OCI-LY7 (cell line): ENCODE measurements at regions not wholly inside any gene's neighbourhood (a gene's known extent, or its start where the extent isn't known, plus 50 kb on each side); places are given as distances from the start of the nearest gene placed in this dataset.

Source experiments
- BruUV-seq: library from RNA; stranded (reverse); fragments of 400-500 nt; replicated peaks from 2 replicates; lab custom pipeline; 2021; lab: Mats Ljungman, UMichigan
- CTCF ChIA-PET: fragments of 300-600 bp; sonication (Branson Sonifier 250); formaldehyde crosslinking; loops from one replicate; lab custom pipeline; 2022; ENCODE audit warnings: antibody characterized with exemption; ENCODE audit not compliant: unreplicated experiment; lab: Charles Lee
- POLR2A ChIA-PET: fragments of 300-600 bp; sonication (Branson Sonifier 250); formaldehyde crosslinking; loops from one replicate; lab custom pipeline; 2022; ENCODE audit warnings: antibody characterized with exemption; lab: Charles Lee
- DNase-seq: peaks from one replicate; pipeline ENCODE4 v3.0.0-alpha.2; 2015; ENCODE audit warnings: low spot score
- H2AFZ ChIP-seq: fragments of 200-600 bp; sonication (generic), shearing (Covaris generic); 2 replicates; pipeline ENCODE4 v1.6.1; 2014; ENCODE audit warnings: mild to moderate bottlenecking, antibody characterized with exemption, low read length, moderate library complexity
- H3K27ac ChIP-seq: fragments of 200-600 bp; sonication (generic); 2 replicates; pipeline ENCODE4 v1.5.1; 2014; ENCODE audit warnings: mixed run types, low read depth, mild to moderate bottlenecking, moderate library complexity, low read length, inconsistent platforms; ENCODE audit not compliant: poor library complexity, severe bottlenecking
- H3K36me3 ChIP-seq: fragments of 200-600 bp; sonication (generic); 2 replicates; pipeline ENCODE4 v1.6.1; 2014; ENCODE audit warnings: mild to moderate bottlenecking, antibody characterized with exemption, low read length, moderate library complexity, mixed read lengths; ENCODE audit not compliant: insufficient read depth
- H3K4me1 ChIP-seq: fragments of 200-600 bp; sonication (generic); 2 replicates; pipeline ENCODE4 v1.5.1; 2014; ENCODE audit warnings: mild to moderate bottlenecking, low read length; ENCODE audit not compliant: insufficient read depth, poor library complexity, severe bottlenecking
- H3K4me2 ChIP-seq: fragments of 200-600 bp; sonication (generic); 2 replicates; pipeline ENCODE4 v1.6.1; 2014; ENCODE audit warnings: mild to moderate bottlenecking, low read length
- H3K4me3 ChIP-seq: fragments of 200-600 bp; sonication (generic); 2 replicates; pipeline ENCODE4 v1.5.1; 2014; ENCODE audit warnings: mild to moderate bottlenecking, low read depth, low read length; ENCODE audit not compliant: poor library complexity, severe bottlenecking
- H3K79me2 ChIP-seq: fragments of 200-600 bp; sonication (generic); 2 replicates; pipeline ENCODE4 v1.6.1; 2016; ENCODE audit warnings: low read depth, mild to moderate bottlenecking, low read length, moderate library complexity, mixed read lengths; ENCODE audit not compliant: insufficient read depth
- H3K9me2 ChIP-seq: fragments of 200-600 bp; sonication (generic); 2 replicates; pipeline ENCODE4 v1.6.1; 2016; ENCODE audit warnings: mild to moderate bottlenecking, low read length, mixed read lengths; ENCODE audit not compliant: insufficient read depth
- H3K9me3 ChIP-seq: fragments of 200-600 bp; sonication (generic); 2 replicates; pipeline ENCODE4 v1.6.1; 2014; ENCODE audit warnings: mild to moderate bottlenecking, mixed run types, low read length, mixed read lengths
- H4K20me1 ChIP-seq: fragments of 200-600 bp; sonication (generic); 2 replicates; pipeline ENCODE4 v1.6.1; 2014; ENCODE audit warnings: mild to moderate bottlenecking, antibody characterized with exemption, low read length, moderate library complexity, mixed read lengths; ENCODE audit not compliant: insufficient read depth
- EZH2phosphoT487 ChIP-seq: fragments of 200-600 bp; sonication (generic); IDR thresholded peaks from 2 replicates; pipeline ENCODE4 v1.6.1; 2018; ENCODE audit warnings: low read depth, borderline replicate concordance, mild to moderate bottlenecking, mixed run types, antibody characterized with exemption, low read length, moderate library complexity, mixed read lengths
- intact Hi-C: fragments of 100-400 bp; cut with micrococcal nuclease; formaldehyde crosslinking; loops from one replicate; pipeline ENCODE4 v1.10.0; 2022; ENCODE audit not compliant: unreplicated experiment
- TF ChIP-seq, protein P1 (sequence below): fragments of 200-600 bp; sonication (generic); conservative IDR thresholded peaks from 2 replicates; pipeline ENCODE4 v1.5.1; 2014; ENCODE audit warnings: mild to moderate bottlenecking, antibody characterized with exemption, low read length, moderate library complexity, mixed read lengths

DNA sequence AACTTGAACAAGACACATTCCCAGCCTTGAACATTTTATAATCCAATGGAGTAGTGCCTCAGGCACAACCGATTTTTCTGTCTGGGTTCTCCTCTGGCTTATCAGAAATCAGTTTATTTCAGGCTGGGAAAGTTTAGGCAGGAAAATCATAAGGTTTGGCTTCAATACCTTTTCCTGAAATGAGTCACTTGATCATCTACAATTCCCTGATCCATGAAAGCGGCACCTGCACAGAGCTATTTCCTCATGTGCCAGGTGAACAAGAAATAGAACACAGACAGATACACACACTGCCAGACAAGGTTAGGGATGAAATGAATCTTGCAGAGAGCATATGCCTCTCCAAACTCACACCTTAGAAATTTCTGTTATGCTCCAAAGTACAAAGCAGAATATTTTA, 106.7 kb upstream of the OR9G4 start:
- BruUV-seq = no TSS peak
- Histone ChIP-seq H3K4me3 (no peak overlapping the region), H3K4me2 (no peak overlapping the region), H3K36me3 (no peaks in the 10 kb centered on the region), H3K4me1 (no peaks in the 10 kb centered on the region), H3K9me2 (no peaks in the 10 kb centered on the region), H3K27ac (no peak overlapping the region), H3K9me3 (no peaks in the 10 kb centered on the region), H2AFZ (no peak overlapping the region), H4K20me1 (no peaks in the 10 kb centered on the region), H3K79me2 (no peaks in the 10 kb centered on the region)
- ChIA-PET POLR2A (interaction anchor here (0.6 kb wide), 1 partner anchor 304 kb away, joined by 4 read pairs; no protein-coding TSS in a partner anchor), CTCF (no interaction called here)
- intact Hi-C loops = no loop called here
- DNase-seq = no peak
- TF ChIP-seq EZH2phosphoT487 = no peak
- TF ChIP-seq, protein P1, sequence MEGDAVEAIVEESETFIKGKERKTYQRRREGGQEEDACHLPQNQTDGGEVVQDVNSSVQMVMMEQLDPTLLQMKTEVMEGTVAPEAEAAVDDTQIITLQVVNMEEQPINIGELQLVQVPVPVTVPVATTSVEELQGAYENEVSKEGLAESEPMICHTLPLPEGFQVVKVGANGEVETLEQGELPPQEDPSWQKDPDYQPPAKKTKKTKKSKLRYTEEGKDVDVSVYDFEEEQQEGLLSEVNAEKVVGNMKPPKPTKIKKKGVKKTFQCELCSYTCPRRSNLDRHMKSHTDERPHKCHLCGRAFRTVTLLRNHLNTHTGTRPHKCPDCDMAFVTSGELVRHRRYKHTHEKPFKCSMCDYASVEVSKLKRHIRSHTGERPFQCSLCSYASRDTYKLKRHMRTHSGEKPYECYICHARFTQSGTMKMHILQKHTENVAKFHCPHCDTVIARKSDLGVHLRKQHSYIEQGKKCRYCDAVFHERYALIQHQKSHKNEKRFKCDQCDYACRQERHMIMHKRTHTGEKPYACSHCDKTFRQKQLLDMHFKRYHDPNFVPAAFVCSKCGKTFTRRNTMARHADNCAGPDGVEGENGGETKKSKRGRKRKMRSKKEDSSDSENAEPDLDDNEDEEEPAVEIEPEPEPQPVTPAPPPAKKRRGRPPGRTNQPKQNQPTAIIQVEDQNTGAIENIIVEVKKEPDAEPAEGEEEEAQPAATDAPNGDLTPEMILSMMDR = no peak

GRCh38 chr11:56852131-56852530, 103.6 kb upstream of the OR9G4 start:
- Histone ChIP-seq H3K36me3 (no peaks in the 10 kb centered on the region), H3K4me2 (no peak overlapping the region), H3K9me3 (no peaks in the 10 kb centered on the region), H4K20me1 (no peaks in the 10 kb centered on the region), H2AFZ (no peak overlapping the region), H3K4me3 (no peak overlapping the region), H3K4me1 (no peaks in the 10 kb centered on the region), H3K27ac (no peak overlapping the region), H3K9me2 (no peaks in the 10 kb centered on the region), H3K79me2 (no peaks in the 10 kb centered on the region)
- no TSS peak for BruUV-seq
- DNase-seq = no peak
- intact Hi-C loops = no loop called here
- ChIA-PET POLR2A (no interaction called here), CTCF (no interaction called here)
- TF ChIP-seq, protein P1 = no peak
- no peak for TF ChIP-seq EZH2phosphoT487

DNA sequence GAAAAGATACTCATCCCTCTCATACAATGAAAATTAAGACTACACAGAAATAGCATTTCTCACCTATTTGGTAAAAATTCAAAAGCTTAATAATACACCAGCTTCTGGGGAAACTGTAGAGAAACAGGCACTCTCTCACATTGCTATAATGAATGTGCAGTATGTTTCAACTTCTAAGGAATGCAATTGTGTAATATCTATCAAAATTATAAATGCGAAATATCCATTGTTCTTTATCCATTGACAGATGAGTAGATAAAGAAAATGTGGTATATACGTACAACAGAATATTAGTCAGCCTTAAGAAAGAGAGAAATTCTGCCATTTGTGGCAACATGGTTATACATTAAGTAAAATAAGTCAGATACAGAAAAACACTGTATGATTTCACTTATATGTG, 101.4 kb upstream of the OR9G4 start:
- BruUV-seq = no TSS peak
- Histone ChIP-seq H3K4me1 (no peaks in the 10 kb centered on the region), H2AFZ (no peak overlapping the region), H3K36me3 (no peaks in the 10 kb centered on the region), H4K20me1 (no peaks in the 10 kb centered on the region), H3K79me2 (no peaks in the 10 kb centered on the region), H3K9me3 (no peaks in the 10 kb centered on the region), H3K4me2 (no peak overlapping the region), H3K9me2 (no peaks in the 10 kb centered on the region), H3K4me3 (no peak overlapping the region), H3K27ac (no peak overlapping the region)
- ChIA-PET POLR2A (no interaction called here), CTCF (no interaction called here)
- intact Hi-C loops = loop anchor here (10.0 kb wide), 1 partner anchor 265 kb away; no protein-coding TSS in a partner anchor
- no peak for TF ChIP-seq EZH2phosphoT487
- TF ChIP-seq, protein P1 = no peak
- no peak for DNase-seq
